ENCODE measurements at regions not wholly inside any gene's neighbourhood (a gene's known extent, or its start where the extent isn't known, plus 50 kb on each side); places are given as distances from the start of the nearest gene placed in this dataset.

DNA sequence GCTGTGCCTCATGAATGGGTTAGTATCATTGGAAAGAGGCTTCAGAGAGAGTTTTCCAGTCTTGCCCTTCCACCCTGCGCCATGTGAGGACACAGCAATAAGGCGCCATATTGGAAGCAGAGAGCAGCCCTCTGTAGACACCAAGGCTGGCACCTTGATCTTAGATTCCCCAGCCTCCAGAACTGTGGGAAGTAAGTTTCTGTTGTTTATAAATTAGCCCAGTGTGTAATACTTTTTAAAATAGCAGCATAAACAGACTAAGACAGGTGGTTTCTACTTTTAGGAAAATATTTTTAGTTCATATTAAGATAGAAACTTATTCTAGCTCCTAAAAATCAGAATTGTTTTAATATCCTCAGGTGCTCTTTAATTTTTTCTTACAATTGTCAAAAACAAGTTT lies 117.9 kb downstream of the TM9SF2 start:
- Histone ChIP-seq H3K9me3 (ENCODE audit: control insufficient read depth, insufficient read depth, low read length) (no peaks in the 10 kb centered on the region), H3K36me3 (ENCODE audit: control insufficient read depth, low read length) (no peaks in the 10 kb centered on the region), H3K79me2 (ENCODE audit: control insufficient read depth, low read length) (0 out of 2 replicates have a peak, but pooled peaks cover 2% of the 10 kb centered on the region), H3F3A (ENCODE audit: control insufficient read depth, insufficient read depth) (no peaks in the 10 kb centered on the region), H3K4me2 (ENCODE audit: low read length) (no peak overlapping the region), H3K4me1 (ENCODE audit: control insufficient read depth, low read length) (peaks cover 8% of the 10 kb centered on the region), H4K20me1 (ENCODE audit: control insufficient read depth, insufficient read depth, low read depth, low read length) (no peaks in the 10 kb centered on the region), H3K9me2 (replicated peaks; ENCODE audit: control insufficient read depth, low read length) (no peaks in the 10 kb centered on the region), H3K4me3 (ENCODE audit: low read length) (no peak overlapping the region), H3K27me3 (ENCODE audit: control insufficient read depth, low read length) (no peaks in the 10 kb centered on the region), H3K27ac (ENCODE audit: low read depth, low read length) (no peak overlapping the region)
- TF ChIP-seq EZH2phosphoT487 (IDR thresholded peaks at IDR 0.05; ENCODE audit: borderline replicate concordance, low read length) (no peak), CTCF (IDR thresholded peaks at IDR 0.05; ENCODE audit: low read depth, low read length, poor library complexity, severe bottlenecking) (no peak)

DNA sequence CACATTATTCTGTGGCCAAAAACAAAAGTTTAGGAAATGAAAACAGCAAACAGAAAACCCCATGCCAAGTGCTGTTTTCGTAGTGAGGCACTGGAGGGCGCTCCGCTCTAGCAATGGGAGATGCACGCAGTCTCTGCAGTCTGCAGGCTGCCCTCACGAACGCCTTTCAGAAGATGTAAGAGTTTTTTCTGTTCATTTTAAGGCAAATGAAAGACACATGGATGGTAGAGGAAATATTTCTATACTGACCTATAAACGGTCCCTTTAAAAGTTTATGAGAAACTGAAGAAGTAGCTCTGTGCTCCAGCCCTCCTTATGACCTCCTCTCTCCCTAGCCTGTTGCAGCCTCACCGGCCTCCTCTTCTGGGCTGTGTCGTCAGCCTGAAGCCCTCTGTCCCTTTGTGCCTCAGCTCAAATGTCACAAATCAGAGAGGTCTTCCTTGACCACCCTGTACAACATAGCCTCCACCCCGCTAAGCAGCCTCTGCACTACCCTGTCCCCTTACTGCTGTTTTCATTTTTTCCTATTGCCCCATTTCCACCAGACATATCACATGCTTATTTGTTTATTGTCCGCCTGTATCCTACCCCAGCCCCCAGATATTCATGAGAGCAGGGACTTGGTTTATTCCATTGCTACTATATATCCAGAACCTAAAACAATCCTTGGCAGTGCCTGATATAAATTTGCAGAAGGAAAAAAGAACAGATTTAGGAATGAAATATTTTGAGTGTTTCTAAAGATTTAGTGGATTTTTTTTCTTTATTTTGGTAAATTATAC lies 116.4 kb downstream of the TM9SF2 start:
- no peak overlapping the region for H3K27ac ChIP-seq (ENCODE audit: low read depth, low read length)
- H3K4me3 ChIP-seq (ENCODE audit: low read length): no peak overlapping the region
- 0 out of 2 replicates have a peak, but pooled peaks cover 2% of the 10 kb centered on the region for H3K79me2 ChIP-seq (ENCODE audit: control insufficient read depth, low read length)
- no peaks in the 10 kb centered on the region for H3K9me3 ChIP-seq (ENCODE audit: control insufficient read depth, insufficient read depth, low read length)
- no peak overlapping the region for H3K4me2 ChIP-seq (ENCODE audit: low read length)
- no peaks in the 10 kb centered on the region for H3K9me2 ChIP-seq (replicated peaks; ENCODE audit: control insufficient read depth, low read length)
- no peaks in the 10 kb centered on the region for H3K36me3 ChIP-seq (ENCODE audit: control insufficient read depth, low read length)
- TF ChIP-seq CTCF (IDR thresholded peaks at IDR 0.05; ENCODE audit: low read depth, low read length, poor library complexity, severe bottlenecking): peak; percentile 86
- TF ChIP-seq EZH2phosphoT487 (IDR thresholded peaks at IDR 0.05; ENCODE audit: borderline replicate concordance, low read length): no peak
- H3K4me1 ChIP-seq (ENCODE audit: control insufficient read depth, low read length): peaks cover 8% of the 10 kb centered on the region
- no peaks in the 10 kb centered on the region for H3K27me3 ChIP-seq (ENCODE audit: control insufficient read depth, low read length)
- no peaks in the 10 kb centered on the region for H4K20me1 ChIP-seq (ENCODE audit: control insufficient read depth, insufficient read depth, low read depth, low read length)
- H3F3A ChIP-seq (ENCODE audit: control insufficient read depth, insufficient read depth): no peaks in the 10 kb centered on the region

- H3K9me2 ChIP-seq (replicated peaks; ENCODE audit: control insufficient read depth, low read length): no peaks in the 10 kb centered on the region
- no peak overlapping the region for H3K4me3 ChIP-seq (ENCODE audit: low read length)
These were observed 113.2 kb downstream of the TM9SF2 start for GRCh38 chr13:99614465-99614885.

More at GRCh38 chr13:99614465-99614885, 113.2 kb downstream of the TM9SF2 start:
- H3F3A ChIP-seq (ENCODE audit: control insufficient read depth, insufficient read depth): no peaks in the 10 kb centered on the region
- H3K4me2 ChIP-seq (ENCODE audit: low read length): no peak overlapping the region
- H3K4me1 ChIP-seq (ENCODE audit: control insufficient read depth, low read length): peaks cover 22% of the 10 kb centered on the region
- H3K27ac ChIP-seq (ENCODE audit: low read depth, low read length): no peak overlapping the region
- no peaks in the 10 kb centered on the region for H3K36me3 ChIP-seq (ENCODE audit: control insufficient read depth, low read length)
- no peaks in the 10 kb centered on the region for H3K27me3 ChIP-seq (ENCODE audit: control insufficient read depth, low read length)
- 0 out of 2 replicates have a peak, but pooled peaks cover 2% of the 10 kb centered on the region for H3K79me2 ChIP-seq (ENCODE audit: control insufficient read depth, low read length)
- TF ChIP-seq EZH2phosphoT487 (IDR thresholded peaks at IDR 0.05; ENCODE audit: borderline replicate concordance, low read length): no peak
- TF ChIP-seq CTCF (IDR thresholded peaks at IDR 0.05; ENCODE audit: low read depth, low read length, poor library complexity, severe bottlenecking): peak; percentile 28
- H4K20me1 ChIP-seq (ENCODE audit: control insufficient read depth, insufficient read depth, low read depth, low read length): no peaks in the 10 kb centered on the region
- no peaks in the 10 kb centered on the region for H3K9me3 ChIP-seq (ENCODE audit: control insufficient read depth, insufficient read depth, low read length)
